ENCODE measurements at regions not wholly inside any gene's neighbourhood (a gene's known extent, or its start where the extent isn't known, plus 50 kb on each side); places are given as distances from the start of the nearest gene placed in this dataset.

DNA sequence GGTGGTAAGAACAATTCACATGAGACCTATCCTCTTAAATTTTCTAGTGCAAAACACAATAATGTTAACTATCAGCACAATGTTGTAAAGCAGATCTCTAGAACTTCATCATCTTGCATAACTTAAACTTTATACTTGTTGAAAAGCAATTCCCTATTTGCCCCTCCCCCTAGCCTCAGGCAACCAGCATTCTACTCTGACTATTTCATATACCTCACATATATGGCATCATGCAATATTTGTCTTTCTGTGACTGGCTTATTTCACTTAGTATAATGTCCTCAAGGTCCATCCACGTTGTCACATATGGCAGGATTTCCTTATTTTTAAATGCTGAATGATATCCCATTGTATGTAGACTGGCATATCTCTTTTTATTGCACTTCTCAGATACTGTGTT is 86.5 kb downstream of the STRADB start:
- TF ChIP-seq, protein P1, sequence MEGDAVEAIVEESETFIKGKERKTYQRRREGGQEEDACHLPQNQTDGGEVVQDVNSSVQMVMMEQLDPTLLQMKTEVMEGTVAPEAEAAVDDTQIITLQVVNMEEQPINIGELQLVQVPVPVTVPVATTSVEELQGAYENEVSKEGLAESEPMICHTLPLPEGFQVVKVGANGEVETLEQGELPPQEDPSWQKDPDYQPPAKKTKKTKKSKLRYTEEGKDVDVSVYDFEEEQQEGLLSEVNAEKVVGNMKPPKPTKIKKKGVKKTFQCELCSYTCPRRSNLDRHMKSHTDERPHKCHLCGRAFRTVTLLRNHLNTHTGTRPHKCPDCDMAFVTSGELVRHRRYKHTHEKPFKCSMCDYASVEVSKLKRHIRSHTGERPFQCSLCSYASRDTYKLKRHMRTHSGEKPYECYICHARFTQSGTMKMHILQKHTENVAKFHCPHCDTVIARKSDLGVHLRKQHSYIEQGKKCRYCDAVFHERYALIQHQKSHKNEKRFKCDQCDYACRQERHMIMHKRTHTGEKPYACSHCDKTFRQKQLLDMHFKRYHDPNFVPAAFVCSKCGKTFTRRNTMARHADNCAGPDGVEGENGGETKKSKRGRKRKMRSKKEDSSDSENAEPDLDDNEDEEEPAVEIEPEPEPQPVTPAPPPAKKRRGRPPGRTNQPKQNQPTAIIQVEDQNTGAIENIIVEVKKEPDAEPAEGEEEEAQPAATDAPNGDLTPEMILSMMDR (conservative IDR thresholded peaks at IDR 0.05; ENCODE audit: low read depth, low read length), result no peak

DNA sequence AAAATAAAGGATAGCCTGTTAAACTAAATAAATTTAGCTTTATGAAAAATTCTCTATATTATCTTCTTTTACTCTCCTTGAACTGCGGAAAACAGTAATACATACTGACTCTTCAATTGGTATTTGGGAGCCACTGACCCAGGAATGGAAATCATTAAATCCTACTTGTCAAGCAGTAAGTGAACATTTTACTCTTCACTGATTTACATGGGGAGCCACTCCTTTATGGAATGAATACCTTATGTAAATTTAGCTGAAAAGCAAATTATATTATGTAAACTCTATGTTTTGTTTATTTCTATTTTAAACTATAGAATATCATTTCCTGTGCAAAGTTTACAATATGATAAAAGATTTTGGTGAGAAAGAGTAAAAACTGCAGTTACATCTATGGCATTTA is 85.2 kb downstream of the STRADB start:
- no peak overlapping the region for H3K4me3 ChIP-seq (ENCODE audit: low read length)
- no peak for DNase-seq (ENCODE audit: low read depth)
- TF ChIP-seq, protein P1 (conservative IDR thresholded peaks at IDR 0.05; ENCODE audit: low read depth, low read length), result no peak

More for the DNA sequence above, 86.5 kb downstream of the STRADB start:
- DNase-seq (ENCODE audit: low read depth), result no peak
- H3K4me3 ChIP-seq (ENCODE audit: low read length), result no peak overlapping the region

DNA sequence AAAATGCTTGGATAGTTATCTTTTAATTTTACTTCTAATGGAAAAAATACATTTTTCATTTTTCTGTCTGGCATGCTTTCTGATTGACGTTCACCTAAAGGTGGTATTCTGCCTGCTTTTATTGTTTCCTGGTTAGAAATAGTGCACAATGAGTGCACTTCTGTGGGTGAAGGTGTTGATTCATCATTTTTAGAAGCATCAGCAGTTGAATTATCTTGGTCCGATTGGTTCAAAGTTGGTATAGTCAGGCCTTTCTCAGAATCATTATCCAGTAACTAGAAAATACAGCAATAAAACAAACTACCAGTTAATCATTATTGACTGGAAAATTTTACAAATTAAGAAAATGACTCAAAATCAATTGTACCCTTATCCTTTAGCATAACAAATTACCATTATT is 84.5 kb downstream of the STRADB start:
- no peak overlapping the region for H3K4me3 ChIP-seq (ENCODE audit: low read length)
- no peak for DNase-seq (ENCODE audit: low read depth)
- TF ChIP-seq, protein P1 (conservative IDR thresholded peaks at IDR 0.05; ENCODE audit: low read depth, low read length), result no peak

DNA sequence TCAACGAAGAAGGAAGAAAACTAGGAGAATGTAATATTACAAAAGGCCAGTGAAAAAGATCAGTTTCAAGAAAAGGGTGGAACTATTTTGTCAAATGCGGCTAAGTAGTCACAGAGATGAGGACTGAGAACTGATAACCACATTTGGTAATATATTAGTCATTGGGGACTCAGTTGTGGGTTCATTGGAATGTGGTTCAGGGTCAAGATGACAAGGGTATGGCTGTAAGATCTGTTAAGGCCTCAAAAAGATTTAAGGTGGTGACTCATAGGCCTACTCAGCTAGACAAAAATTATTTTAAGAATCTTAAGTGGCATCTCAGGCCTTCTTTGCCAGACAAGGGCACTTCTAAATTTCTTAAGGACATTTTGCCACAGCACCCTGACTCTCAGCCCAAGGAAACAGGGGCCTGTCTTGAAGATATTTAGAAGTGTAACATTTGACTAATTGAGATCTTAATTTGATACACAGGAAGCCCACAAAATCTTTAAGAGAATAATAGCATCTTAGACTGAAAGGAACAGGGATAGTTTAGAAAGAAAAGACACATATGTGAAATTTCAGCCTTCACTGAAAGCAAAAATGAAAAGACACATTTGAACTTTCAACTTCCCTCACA is 81.3 kb downstream of the STRADB start:
- H3K4me3 ChIP-seq (ENCODE audit: low read length), result no peak overlapping the region
- TF ChIP-seq, protein P1 (conservative IDR thresholded peaks at IDR 0.05; ENCODE audit: low read depth, low read length), result no peak
- peak; percentile 11 for DNase-seq (ENCODE audit: low read depth)
